Transverse colon (tissue), 4 donors: ENCODE measurements at regions not wholly inside any gene's neighbourhood (a gene's known extent, or its start where the extent isn't known, plus 50 kb on each side); places are given as distances from the start of the nearest gene placed in this dataset.

Source experiments
- DNase-seq: peaks from one replicate; pipeline ENCODE4 v3.0.0-alpha.2; 2019
- H3K27ac ChIP-seq, 4 donors: fragments of 200-600 bp; sonication (generic); 2 replicates each; pipeline ENCODE4 v1.5.1; 2016 to 2018; ENCODE audit warnings: inconsistent platforms in 4 of 4
- H3K27me3 ChIP-seq: fragments of 200-600 bp; sonication (generic); 2 replicates; pipeline ENCODE4 v1.5.1; 2017; ENCODE audit warnings: inconsistent platforms
- H3K36me3 ChIP-seq, 4 donors: fragments of 200-600 bp; sonication (generic); 2 replicates each; pipeline ENCODE4 v1.5.1; 2017 to 2019; ENCODE audit warnings: inconsistent platforms in 4 of 4
- H3K4me1 ChIP-seq, 4 donors: fragments of 200-600 bp; sonication (generic); 2 replicates each; pipeline ENCODE4 v1.5.1; 2017 to 2020; ENCODE audit warnings: inconsistent platforms in 4 of 4
- H3K4me3 ChIP-seq, 4 donors: fragments of 200-600 bp; sonication (generic); 1 replicate in 1 of 4; 2 replicates in 3 of 4; pipeline versions ENCODE4 v1.5.1 to v1.6.1; 2017 to 2019; ENCODE audit warnings: inconsistent platforms in 4 of 4
- H3K9me3 ChIP-seq, 2 donors: fragments of 200-600 bp; sonication (generic); 2 replicates each; pipeline ENCODE4 v1.5.1; 2017 to 2019; ENCODE audit warnings: inconsistent platforms in 2 of 2
- EP300 ChIP-seq: sonication (generic); formaldehyde crosslinking; IDR thresholded peaks from one replicate; pipeline ENCODE4 v1.6.1; 2017; ENCODE audit warnings: antibody characterized with exemption, low read depth
- POLR2A ChIP-seq: fragments of 450-650 bp; IDR thresholded peaks from one replicate; pipeline ENCODE4 v1.6.1; 2016; ENCODE audit warnings: antibody characterized with exemption, mild to moderate bottlenecking, moderate library complexity
- POLR2AphosphoS5 ChIP-seq, 3 donors: sonication (generic); formaldehyde crosslinking; IDR thresholded peaks; one replicate each; pipeline ENCODE4 v1.6.1; 2016; ENCODE audit warnings: antibody characterized with exemption in 3 of 3
- WGBS, 2 donors: methylation state at CpG; one replicate each; pipeline ENCODE4 v1.1.5; 2018; ENCODE audit warnings: low coverage in 1 of 2; 5-methylcytosine and 5-hydroxymethylcytosine counted together
- in situ Hi-C, 4 donors: fragments of 200-750 bp; cut with MboI; loops; one replicate each; pipeline versions ENCODE4 v1.15.0 to v1.15.1; 2017; ENCODE audit warnings: low sequenced_read_pairs in 3 of 4, low pct_ligation_motif_present in 1 of 4, low pct_unique_long_range_greater_than_20kb in 1 of 4
- intact Hi-C: fragments of 100-400 bp; cut with DNase I; formaldehyde crosslinking; loops from one replicate; pipeline ENCODE4 v1.15.1; 2023; ENCODE audit warnings: low total_unique reads
- TF ChIP-seq, protein P1 (sequence below), 5 experiments: fragments of 200-600 bp in 3 of 5; fragments of 450-650 bp in 2 of 5; sonication (generic) in 3 of 5; IDR thresholded peaks; 1 replicate in 2 of 5; 2 replicates in 3 of 5; pipeline ENCODE4 v1.5.1; 2016 to 2017; ENCODE audit warnings: antibody characterized with exemption in 5 of 5, inconsistent platforms in 3 of 5, mild to moderate bottlenecking in 2 of 5, moderate library complexity in 1 of 5

GRCh38 chr5:120088412-120088811 is 375.7 kb upstream of the PRR16 start:
- WGBS, 2 donors: 57 to 71% methylated on average over 2 of the region's 2 CpGs

DNA sequence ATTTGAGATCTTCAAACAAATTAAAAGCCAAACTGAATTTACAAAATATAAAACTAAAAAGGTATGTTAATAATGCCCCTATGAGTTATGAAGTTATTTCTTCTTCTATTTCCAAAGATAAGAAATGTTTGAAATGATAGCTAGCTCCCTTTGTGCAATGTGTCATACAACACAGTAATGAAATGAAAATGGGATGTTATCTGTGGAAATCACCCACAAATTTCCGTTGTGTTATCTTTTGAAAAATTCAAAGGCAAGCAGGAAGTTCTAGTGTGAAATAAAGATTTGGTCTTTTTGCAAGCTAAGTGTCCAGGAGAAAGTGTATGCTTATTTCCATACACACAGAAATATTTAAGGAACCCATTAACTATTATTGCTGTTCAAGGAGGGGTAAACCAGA is 375.3 kb upstream of the PRR16 start:
- Histone ChIP-seq H3K9me3 (no peaks in the 10 kb centered on the region), H3K27me3 (no peaks in the 10 kb centered on the region), H3K4me3 (no peak overlapping the region), H3K27ac (no peak overlapping the region), H3K4me1 (no peaks in the 10 kb centered on the region), H3K36me3 (no peaks in the 10 kb centered on the region)
- intact Hi-C loops: no loop called here
- in situ Hi-C loops: no loop called here
- TF ChIP-seq, protein P1, sequence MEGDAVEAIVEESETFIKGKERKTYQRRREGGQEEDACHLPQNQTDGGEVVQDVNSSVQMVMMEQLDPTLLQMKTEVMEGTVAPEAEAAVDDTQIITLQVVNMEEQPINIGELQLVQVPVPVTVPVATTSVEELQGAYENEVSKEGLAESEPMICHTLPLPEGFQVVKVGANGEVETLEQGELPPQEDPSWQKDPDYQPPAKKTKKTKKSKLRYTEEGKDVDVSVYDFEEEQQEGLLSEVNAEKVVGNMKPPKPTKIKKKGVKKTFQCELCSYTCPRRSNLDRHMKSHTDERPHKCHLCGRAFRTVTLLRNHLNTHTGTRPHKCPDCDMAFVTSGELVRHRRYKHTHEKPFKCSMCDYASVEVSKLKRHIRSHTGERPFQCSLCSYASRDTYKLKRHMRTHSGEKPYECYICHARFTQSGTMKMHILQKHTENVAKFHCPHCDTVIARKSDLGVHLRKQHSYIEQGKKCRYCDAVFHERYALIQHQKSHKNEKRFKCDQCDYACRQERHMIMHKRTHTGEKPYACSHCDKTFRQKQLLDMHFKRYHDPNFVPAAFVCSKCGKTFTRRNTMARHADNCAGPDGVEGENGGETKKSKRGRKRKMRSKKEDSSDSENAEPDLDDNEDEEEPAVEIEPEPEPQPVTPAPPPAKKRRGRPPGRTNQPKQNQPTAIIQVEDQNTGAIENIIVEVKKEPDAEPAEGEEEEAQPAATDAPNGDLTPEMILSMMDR (IDR thresholded peaks at IDR 0.05): no peak
- no peak for TF ChIP-seq EP300
- no peak for TF ChIP-seq POLR2A
- TF ChIP-seq POLR2AphosphoS5 (IDR thresholded peaks at IDR 0.05): no peak
- 50 to 60% methylated on average over 1 of the region's 1 CpG for WGBS, 2 donors
- DNase-seq: no peak

More at GRCh38 chr5:120088412-120088811, 375.7 kb upstream of the PRR16 start:
- H3K4me3 ChIP-seq: no peak overlapping the region
- intact Hi-C loops: no loop called here
- no peak overlapping the region for H3K27ac ChIP-seq
- no peaks in the 10 kb centered on the region for H3K9me3 ChIP-seq
- no peaks in the 10 kb centered on the region for H3K27me3 ChIP-seq
- in situ Hi-C loops: no loop called here
- no peaks in the 10 kb centered on the region for H3K36me3 ChIP-seq
- TF ChIP-seq POLR2AphosphoS5 (IDR thresholded peaks at IDR 0.05): no peak
- TF ChIP-seq EP300: no peak
- no peak for TF ChIP-seq POLR2A
- TF ChIP-seq, protein P1 (IDR thresholded peaks at IDR 0.05): no peak
- no peaks in the 10 kb centered on the region for H3K4me1 ChIP-seq
- DNase-seq: no peak

DNA sequence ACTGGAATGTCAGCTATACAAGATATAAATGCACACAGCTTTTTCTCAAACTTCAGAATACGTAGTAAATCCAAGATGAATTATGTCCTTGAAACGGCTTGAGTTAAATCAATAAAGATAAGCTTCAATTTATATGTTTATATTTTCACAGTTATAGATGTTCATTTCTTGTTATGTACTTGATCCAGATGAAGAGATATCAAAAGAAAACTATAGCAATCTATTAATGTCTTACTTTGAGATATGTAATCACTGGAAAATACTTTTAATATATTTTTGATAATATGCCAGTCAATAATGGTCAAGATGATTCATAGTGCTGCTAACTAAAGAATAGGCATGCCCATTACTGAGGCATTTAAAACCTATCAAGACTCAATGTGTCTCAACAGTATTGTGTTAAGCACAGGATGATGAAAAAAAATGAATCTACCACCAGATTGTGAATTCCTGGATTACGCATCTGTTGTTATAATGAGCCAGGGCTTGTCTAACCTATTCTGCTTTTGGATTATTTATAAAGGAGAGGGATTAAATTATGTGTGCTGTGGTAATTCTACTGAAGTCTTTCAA is 372.6 kb upstream of the PRR16 start:
- in situ Hi-C loops (no loop called here), intact Hi-C loops (no loop called here)
- Histone ChIP-seq H3K4me1 (peaks cover 0 to 2% (median 0%) of the 10 kb centered on the region in 4 donors), H3K27ac (no peak overlapping the region), H3K9me3 (no peaks in the 10 kb centered on the region), H3K27me3 (no peaks in the 10 kb centered on the region), H3K4me3 (no peak overlapping the region), H3K36me3 (no peaks in the 10 kb centered on the region)
- DNase-seq: no peak
- TF ChIP-seq EP300 (no peak), POLR2A (no peak), POLR2AphosphoS5 (IDR thresholded peaks at IDR 0.05) (no peak)
- TF ChIP-seq, protein P1 (IDR thresholded peaks at IDR 0.05): no peak
- 70 to 82% methylated on average over 3 of the region's 3 CpGs for WGBS, 2 donors

DNA sequence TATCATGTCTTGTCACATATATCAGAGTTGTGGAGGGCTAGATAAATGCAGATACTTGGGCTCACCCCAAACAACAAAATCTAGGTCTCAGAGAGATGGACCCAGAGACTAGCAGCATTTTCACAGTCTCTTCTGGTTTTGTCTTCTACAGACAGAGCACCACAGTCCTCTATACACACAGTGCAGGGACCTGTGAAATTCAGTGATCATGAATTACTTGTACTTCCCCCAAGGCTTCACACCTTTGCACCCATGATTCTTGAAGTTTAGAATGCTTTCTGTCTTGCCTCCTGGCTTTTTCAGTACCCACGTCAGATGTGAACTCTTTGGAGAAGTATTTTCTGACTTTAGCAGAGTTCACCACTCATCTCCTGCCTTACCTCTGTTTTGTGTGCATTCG is 371.5 kb upstream of the PRR16 start:
- no peaks in the 10 kb centered on the region for H3K27me3 ChIP-seq
- H3K27ac ChIP-seq: no peak overlapping the region
- no peaks in the 10 kb centered on the region for H3K9me3 ChIP-seq
- TF ChIP-seq EP300: no peak
- no peak for TF ChIP-seq POLR2A
- TF ChIP-seq, protein P1 (IDR thresholded peaks at IDR 0.05): no peak
- TF ChIP-seq POLR2AphosphoS5 (IDR thresholded peaks at IDR 0.05): no peak
- H3K36me3 ChIP-seq: no peaks in the 10 kb centered on the region
- H3K4me3 ChIP-seq: no peak overlapping the region
- intact Hi-C loops (no loop called here), in situ Hi-C loops (no loop called here)
- no peak for DNase-seq
- H3K4me1 ChIP-seq: peaks cover 0 to 6% (median 0%) of the 10 kb centered on the region in 4 donors
- 80 to 83% methylated on average over 1 to 2 of the region's 2 CpGs for WGBS, 2 donors
